Esophagus squamous epithelium (tissue), 5 donors: ENCODE measurements at regions not wholly inside any gene's neighbourhood (a gene's known extent, or its start where the extent isn't known, plus 50 kb on each side); places are given as distances from the start of the nearest gene placed in this dataset.

ENCODE experiments used
- DNase-seq: peaks from one replicate; lab custom pipeline; 2025; lab: John Stamatoyannopoulos, UW
- H3K27ac ChIP-seq, 4 donors: fragments of 200-600 bp; sonication (generic); one replicate each; pipeline ENCODE4 v1.5.1; 2016 to 2019; ENCODE audit warnings: mild to moderate bottlenecking in 1 of 4
- H3K27me3 ChIP-seq, 4 donors: fragments of 200-600 bp; sonication (generic); 1 replicate in 3 of 4; 2 replicates in 1 of 4; pipeline versions ENCODE4 v1.5.1 to v1.6.0; 2017 to 2021; ENCODE audit warnings: antibody characterized with exemption in 1 of 4
- H3K36me3 ChIP-seq, 3 donors: fragments of 200-600 bp; sonication (generic); one replicate each; pipeline ENCODE4 v1.5.1; 2016 to 2019
- H3K4me1 ChIP-seq, 3 donors: fragments of 200-600 bp; sonication (generic); one replicate each; pipeline ENCODE4 v1.5.1; 2017 to 2019
- H3K4me3 ChIP-seq, 4 donors: fragments of 200-600 bp; sonication (generic); 1 replicate in 3 of 4; 2 replicates in 1 of 4; pipeline ENCODE4 v1.5.1; 2016 to 2019; ENCODE audit warnings: mild to moderate bottlenecking in 2 of 4, moderate library complexity in 1 of 4
- H3K9me3 ChIP-seq, 3 donors: fragments of 200-600 bp; sonication (generic); one replicate each; pipeline ENCODE4 v1.5.1; 2016 to 2019
- POLR2A ChIP-seq, 4 donors: fragments of 450-650 bp; IDR thresholded peaks; one replicate each; pipeline ENCODE4 v1.6.1; 2017; ENCODE audit warnings: antibody characterized with exemption in 4 of 4, mild to moderate bottlenecking in 4 of 4, moderate library complexity in 3 of 4
- WGBS, 2 donors: methylation state at CpG; one replicate each; pipeline ENCODE4 v1.1.5; 2018; 5-methylcytosine and 5-hydroxymethylcytosine counted together
- intact Hi-C: fragments of 100-400 bp; cut with DNase I; formaldehyde crosslinking; loops from one replicate; pipeline ENCODE4 v1.15.0; 2022
- TF ChIP-seq, protein P1 (sequence below), 6 experiments: fragments of 450-650 bp in 4 of 6; fragments of 200-600 bp in 2 of 6; sonication (generic) in 2 of 6; IDR thresholded peaks; one replicate each; pipeline ENCODE4 v1.5.1; 2016 to 2019; ENCODE audit warnings: antibody characterized with exemption in 6 of 6, mild to moderate bottlenecking in 4 of 6, moderate library complexity in 4 of 6
- donor health status: DM: yes; HTN: yes; CAD: no.

DNA sequence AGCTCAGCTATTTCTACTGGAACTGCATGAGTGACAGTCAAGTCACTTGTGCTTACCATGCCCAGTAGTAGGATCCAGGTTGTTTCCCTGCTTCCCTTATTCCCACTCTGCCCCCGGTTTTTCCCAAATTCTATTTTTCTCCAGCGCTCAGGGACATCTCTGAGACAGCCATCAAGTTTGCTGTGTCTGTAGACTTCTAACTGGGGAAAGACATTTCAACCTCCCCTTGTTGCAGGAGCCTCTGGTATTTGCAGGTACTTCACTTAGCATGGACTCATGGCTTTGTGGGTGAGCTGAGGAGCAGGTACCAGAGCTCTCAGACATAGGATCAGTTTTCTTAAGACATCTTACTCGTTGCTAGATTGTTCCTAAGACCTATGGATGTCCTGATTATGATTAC lies 801.6 kb upstream of the RBFOX1 start:
- intact Hi-C loops: no loop called here
- no peaks in the 10 kb centered on the region for H3K9me3 ChIP-seq
- H3K27me3 ChIP-seq: no peaks in the 10 kb centered on the region
- H3K27ac ChIP-seq: no peak overlapping the region
- 51 to 53% methylated on average over 3 of the region's 3 CpGs for WGBS, 2 donors
- no peak overlapping the region for H3K4me3 ChIP-seq
- DNase-seq: no peak
- H3K36me3 ChIP-seq: no peaks in the 10 kb centered on the region
- TF ChIP-seq POLR2A (IDR thresholded peaks at IDR 0.05): no peak
- TF ChIP-seq, protein P1, sequence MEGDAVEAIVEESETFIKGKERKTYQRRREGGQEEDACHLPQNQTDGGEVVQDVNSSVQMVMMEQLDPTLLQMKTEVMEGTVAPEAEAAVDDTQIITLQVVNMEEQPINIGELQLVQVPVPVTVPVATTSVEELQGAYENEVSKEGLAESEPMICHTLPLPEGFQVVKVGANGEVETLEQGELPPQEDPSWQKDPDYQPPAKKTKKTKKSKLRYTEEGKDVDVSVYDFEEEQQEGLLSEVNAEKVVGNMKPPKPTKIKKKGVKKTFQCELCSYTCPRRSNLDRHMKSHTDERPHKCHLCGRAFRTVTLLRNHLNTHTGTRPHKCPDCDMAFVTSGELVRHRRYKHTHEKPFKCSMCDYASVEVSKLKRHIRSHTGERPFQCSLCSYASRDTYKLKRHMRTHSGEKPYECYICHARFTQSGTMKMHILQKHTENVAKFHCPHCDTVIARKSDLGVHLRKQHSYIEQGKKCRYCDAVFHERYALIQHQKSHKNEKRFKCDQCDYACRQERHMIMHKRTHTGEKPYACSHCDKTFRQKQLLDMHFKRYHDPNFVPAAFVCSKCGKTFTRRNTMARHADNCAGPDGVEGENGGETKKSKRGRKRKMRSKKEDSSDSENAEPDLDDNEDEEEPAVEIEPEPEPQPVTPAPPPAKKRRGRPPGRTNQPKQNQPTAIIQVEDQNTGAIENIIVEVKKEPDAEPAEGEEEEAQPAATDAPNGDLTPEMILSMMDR (IDR thresholded peaks at IDR 0.05): no peak
- no peaks in the 10 kb centered on the region for H3K4me1 ChIP-seq

DNA sequence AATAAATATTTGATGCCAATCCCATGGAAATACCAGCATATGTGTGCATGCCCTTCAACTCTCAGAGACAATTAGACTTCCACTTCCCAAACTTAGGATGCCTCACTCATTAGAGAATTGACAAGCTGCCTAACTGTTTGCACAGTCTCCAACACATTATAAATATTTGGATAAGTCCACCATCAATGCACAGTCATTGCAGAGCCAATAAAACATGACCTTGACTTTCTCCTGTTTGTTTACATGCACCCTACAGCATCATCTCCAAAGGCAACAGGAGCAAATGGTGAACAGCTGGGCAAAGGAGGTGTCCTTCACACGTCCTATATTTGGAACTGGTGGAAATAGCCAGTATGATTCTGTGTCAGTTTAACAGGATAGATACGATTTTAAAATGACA lies 804.4 kb upstream of the RBFOX1 start:
- Histone ChIP-seq H3K4me3 (no peak overlapping the region), H3K27ac (no peak overlapping the region), H3K36me3 (no peaks in the 10 kb centered on the region), H3K27me3 (no peaks in the 10 kb centered on the region), H3K9me3 (no peaks in the 10 kb centered on the region), H3K4me1 (no peaks in the 10 kb centered on the region)
- TF ChIP-seq, protein P1 (IDR thresholded peaks at IDR 0.05): no peak
- no peak for TF ChIP-seq POLR2A (IDR thresholded peaks at IDR 0.05)
- WGBS, 2 donors: 33 to 50% methylated on average over 2 of the region's 2 CpGs
- intact Hi-C loops: no loop called here
- DNase-seq: no peak

DNA sequence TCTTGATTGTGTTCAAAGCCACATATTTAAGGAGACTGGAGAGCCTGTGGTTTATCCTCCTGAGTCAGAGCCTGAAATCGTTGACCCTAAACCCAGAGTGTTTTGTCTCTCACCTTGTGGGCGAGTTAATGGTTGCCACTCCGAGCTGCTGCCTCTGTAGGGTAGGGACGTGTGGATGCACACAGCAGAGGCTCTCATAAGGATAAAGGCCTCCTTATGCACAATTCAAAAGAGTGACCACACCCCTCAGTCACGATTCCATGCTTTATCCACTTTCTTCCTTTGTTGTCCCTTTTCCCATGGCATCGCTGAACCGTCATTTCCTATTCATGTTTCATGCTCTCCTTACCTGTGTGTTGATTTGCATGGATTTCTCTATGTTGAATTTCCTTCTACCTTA lies 805.0 kb upstream of the RBFOX1 start:
- Histone ChIP-seq H3K4me1 (no peaks in the 10 kb centered on the region), H3K4me3 (no peak overlapping the region), H3K36me3 (no peaks in the 10 kb centered on the region), H3K9me3 (no peaks in the 10 kb centered on the region), H3K27ac (no peak overlapping the region), H3K27me3 (no peaks in the 10 kb centered on the region)
- DNase-seq: no peak
- TF ChIP-seq POLR2A (IDR thresholded peaks at IDR 0.05): no peak
- TF ChIP-seq, protein P1 (IDR thresholded peaks at IDR 0.05): no peak
- 50 to 55% methylated on average over 7 of the region's 7 CpGs for WGBS, 2 donors
- intact Hi-C loops: no loop called here

DNA sequence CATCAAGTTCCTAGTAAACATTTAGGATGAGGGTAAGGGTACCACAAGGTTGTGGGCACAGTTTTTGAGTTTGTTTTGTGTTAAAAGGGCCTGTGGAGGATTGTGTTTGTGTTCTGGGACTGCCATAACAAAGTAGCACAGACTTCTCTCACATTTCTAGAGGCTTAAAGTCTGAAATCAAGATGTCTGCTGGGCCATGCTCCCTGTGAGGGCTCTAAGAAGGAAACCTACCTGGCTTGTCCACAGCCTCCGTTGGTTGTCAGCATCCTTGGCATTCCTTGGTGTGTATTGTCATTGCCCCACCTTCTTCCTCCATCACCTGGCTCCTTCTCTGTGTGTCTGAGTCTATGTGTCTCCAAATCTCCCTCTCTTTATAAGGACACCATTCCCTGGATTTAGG lies 808.1 kb upstream of the RBFOX1 start:
- Histone ChIP-seq H3K36me3 (no peaks in the 10 kb centered on the region), H3K9me3 (no peaks in the 10 kb centered on the region), H3K4me3 (no peak overlapping the region), H3K4me1 (no peaks in the 10 kb centered on the region), H3K27me3 (no peaks in the 10 kb centered on the region), H3K27ac (no peak overlapping the region)
- intact Hi-C loops: no loop called here
- DNase-seq: no peak
- WGBS, 2 donors: 25 to 58% methylated on average over 1 of the region's 1 CpG
- TF ChIP-seq POLR2A (IDR thresholded peaks at IDR 0.05): no peak
- TF ChIP-seq, protein P1 (IDR thresholded peaks at IDR 0.05): no peak

DNA sequence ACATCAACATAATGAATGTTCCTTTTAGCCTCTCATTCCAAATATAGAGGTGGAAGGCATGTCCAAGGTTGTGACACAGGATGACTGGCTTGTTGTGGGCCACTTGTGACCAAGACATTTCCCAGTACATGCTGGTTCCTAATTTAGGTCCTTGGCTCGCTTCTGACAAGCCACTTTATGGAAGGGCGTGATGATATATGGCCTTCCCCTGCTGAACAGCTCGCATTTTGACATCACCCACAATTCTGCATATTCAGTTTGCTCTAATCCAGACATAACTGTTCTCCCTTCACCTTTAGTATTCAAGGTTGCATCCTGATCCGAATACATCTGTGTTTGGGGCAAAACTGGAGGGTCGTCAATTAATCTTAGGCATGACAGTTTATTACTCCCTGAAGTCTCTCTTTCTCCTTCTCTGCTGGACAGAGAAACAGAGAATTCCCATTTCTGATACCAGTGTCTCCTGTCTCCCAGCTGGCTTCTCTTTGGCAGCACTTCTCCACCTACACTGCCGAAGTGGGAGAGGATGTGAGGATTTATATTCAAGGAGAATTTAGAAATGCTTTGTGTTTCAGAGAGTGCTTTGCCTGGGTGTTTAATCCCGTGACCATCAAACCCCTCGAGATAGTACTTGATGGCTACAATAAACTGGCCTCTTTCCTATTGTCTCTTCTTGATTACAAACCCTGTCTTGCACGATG lies 815.5 kb upstream of the RBFOX1 start:
- no peaks in the 10 kb centered on the region for H3K4me1 ChIP-seq

More for the DNA sequence above, 815.5 kb upstream of the RBFOX1 start:
- no peaks in the 10 kb centered on the region for H3K36me3 ChIP-seq
- DNase-seq: no peak
- no peaks in the 10 kb centered on the region for H3K27me3 ChIP-seq
- TF ChIP-seq, protein P1 (IDR thresholded peaks at IDR 0.05): no peak
- TF ChIP-seq POLR2A (IDR thresholded peaks at IDR 0.05): no peak
- H3K27ac ChIP-seq: no peak overlapping the region
- WGBS, 2 donors: 56 to 72% methylated on average over 8 to 9 of the region's 9 CpGs
- no peak overlapping the region for H3K4me3 ChIP-seq
- no peaks in the 10 kb centered on the region for H3K9me3 ChIP-seq
- intact Hi-C loops: no loop called here
